ENCODE measurements at regions not wholly inside any gene's neighbourhood (a gene's known extent, or its start where the extent isn't known, plus 50 kb on each side); places are given as distances from the start of the nearest gene placed in this dataset.

DNA sequence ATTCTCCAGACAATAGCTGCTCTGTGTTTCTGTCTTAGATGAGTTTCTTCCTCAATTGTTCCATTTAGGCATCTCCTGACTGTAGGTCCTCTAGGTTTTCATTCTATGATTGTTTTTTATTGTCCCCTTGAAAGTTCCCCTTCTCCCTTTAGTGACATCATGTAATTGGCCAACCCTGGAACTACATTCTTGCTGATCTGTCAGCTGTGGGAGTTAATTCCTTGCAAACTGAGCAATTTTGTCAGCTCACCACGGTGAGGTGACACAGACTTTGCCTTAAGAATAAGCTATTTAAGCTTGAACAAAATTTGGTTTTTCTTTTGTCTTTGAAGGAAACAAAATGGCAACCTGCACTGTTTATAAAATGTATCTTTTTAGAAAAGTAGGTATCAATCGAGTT lies 95.9 kb downstream of the TXNL1 start (continued):
- TF ChIP-seq, protein P1, sequence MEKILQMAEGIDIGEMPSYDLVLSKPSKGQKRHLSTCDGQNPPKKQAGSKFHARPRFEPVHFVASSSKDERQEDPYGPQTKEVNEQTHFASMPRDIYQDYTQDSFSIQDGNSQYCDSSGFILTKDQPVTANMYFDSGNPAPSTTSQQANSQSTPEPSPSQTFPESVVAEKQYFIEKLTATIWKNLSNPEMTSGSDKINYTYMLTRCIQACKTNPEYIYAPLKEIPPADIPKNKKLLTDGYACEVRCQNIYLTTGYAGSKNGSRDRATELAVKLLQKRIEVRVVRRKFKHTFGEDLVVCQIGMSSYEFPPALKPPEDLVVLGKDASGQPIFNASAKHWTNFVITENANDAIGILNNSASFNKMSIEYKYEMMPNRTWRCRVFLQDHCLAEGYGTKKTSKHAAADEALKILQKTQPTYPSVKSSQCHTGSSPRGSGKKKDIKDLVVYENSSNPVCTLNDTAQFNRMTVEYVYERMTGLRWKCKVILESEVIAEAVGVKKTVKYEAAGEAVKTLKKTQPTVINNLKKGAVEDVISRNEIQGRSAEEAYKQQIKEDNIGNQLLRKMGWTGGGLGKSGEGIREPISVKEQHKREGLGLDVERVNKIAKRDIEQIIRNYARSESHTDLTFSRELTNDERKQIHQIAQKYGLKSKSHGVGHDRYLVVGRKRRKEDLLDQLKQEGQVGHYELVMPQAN (IDR thresholded peaks at IDR 0.05; ENCODE audit: borderline replicate concordance), result no peak
- no peak for TF ChIP-seq ARID2 (IDR thresholded peaks at IDR 0.05)
- TF ChIP-seq, protein P2, sequence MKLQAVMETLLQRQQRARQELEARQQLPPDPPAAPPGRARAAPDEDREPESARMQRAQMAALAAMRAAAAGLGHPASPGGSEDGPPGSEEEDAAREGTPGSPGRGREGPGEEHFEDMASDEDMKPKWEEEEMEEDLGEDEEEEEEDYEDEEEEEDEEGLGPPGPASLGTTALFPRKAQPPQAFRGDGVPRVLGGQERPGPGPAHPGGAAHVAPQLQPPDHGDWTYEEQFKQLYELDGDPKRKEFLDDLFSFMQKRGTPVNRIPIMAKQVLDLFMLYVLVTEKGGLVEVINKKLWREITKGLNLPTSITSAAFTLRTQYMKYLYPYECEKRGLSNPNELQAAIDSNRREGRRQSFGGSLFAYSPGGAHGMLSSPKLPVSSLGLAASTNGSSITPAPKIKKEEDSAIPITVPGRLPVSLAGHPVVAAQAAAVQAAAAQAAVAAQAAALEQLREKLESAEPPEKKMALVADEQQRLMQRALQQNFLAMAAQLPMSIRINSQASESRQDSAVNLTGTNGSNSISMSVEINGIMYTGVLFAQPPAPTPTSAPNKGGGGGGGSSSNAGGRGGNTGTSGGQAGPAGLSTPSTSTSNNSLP (IDR thresholded peaks at IDR 0.05; ENCODE audit: borderline replicate concordance, low read depth, low read length), result no peak
- TF ChIP-seq NBN (IDR thresholded peaks at IDR 0.05; ENCODE audit: low read depth), result no peak
- no peak for TF ChIP-seq ZBTB8A (IDR thresholded peaks at IDR 0.05; ENCODE audit: partially characterized antibody)

DNA sequence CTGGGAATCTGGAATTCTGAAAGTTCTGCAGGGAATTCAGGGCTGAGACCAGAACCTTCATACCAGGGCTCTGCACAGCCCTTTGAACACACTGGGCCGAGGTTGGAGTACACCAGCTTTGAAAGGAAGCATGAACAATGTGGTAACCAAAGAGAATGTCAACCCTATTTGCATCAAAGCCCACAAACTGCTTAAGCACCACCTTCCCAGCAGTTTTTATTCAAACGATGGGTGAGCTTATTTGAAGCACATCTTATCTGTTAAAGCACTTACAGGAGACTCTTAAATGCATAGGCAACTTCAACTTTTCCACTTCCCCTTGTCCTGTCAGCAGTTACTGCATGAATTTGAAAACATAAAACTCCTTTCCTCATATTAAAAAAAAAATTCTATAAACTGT lies 96.6 kb downstream of the TXNL1 start:
- H3K27ac ChIP-seq (ENCODE audit: extremely low read depth, low read depth, low read length), result no peak overlapping the region
- CTCF ChIA-PET (ENCODE audit: low intra/inter-chr PET ratio), result no interaction called here
- no peak overlapping the region for H3K9ac ChIP-seq (ENCODE audit: insufficient read depth in 1 of 2, low read depth in 2 of 2, low read length in 2 of 2)
- H3K4me1 ChIP-seq (replicated peaks in 1 of 2; ENCODE audit: control insufficient read depth in 2 of 2, insufficient read depth in 2 of 2, low read length in 2 of 2), result no peaks in the 10 kb centered on the region
- H3K79me2 ChIP-seq (ENCODE audit: control insufficient read depth, insufficient read depth, low read length), result no peaks in the 10 kb centered on the region
- intact Hi-C loops (cut with micrococcal nuclease), result no loop called here
- H3K9me1 ChIP-seq (ENCODE audit: control insufficient read depth, insufficient read depth, low read length), result no peaks in the 10 kb centered on the region
- H4K20me1 ChIP-seq (replicated peaks; ENCODE audit: control insufficient read depth, insufficient read depth, low read length), result no peaks in the 10 kb centered on the region
- no peaks in the 10 kb centered on the region for H3K9me3 ChIP-seq (replicated peaks; ENCODE audit: control insufficient read depth, insufficient read depth, low read depth, low read length)
- ATAC-seq, result no peak
- no peaks in the 10 kb centered on the region for H3K27me3 ChIP-seq (ENCODE audit: control insufficient read depth in 2 of 2, insufficient read depth in 2 of 2, low read length in 2 of 2)
- H3K4me3 ChIP-seq, result no peak overlapping the region
- no peaks in the 10 kb centered on the region for H3K36me3 ChIP-seq (ENCODE audit: control insufficient read depth, insufficient read depth, low read length)
- no peak for DNase-seq (ENCODE audit: extremely low read depth in 1 of 4, low spot score in 3 of 4)
- in situ Hi-C loops (cut with MboI), result no loop called here
- FAIRE-seq, result no peak
- BruUV-seq (replicated peaks), result no TSS peak
- POLR2A ChIA-PET, result no interaction called here
- TF ChIP-seq ATF1 (CRISPR knock-in tag; IDR thresholded peaks at IDR 0.05) (no peak), ATF1 (tag; IDR thresholded peaks at IDR 0.05) (no peak), ZNF174 (CRISPR knock-in tag; IDR thresholded peaks at IDR 0.05) (no peak), IRF2 (CRISPR knock-in tag; IDR thresholded peaks at IDR 0.05) (no peak), TRIM28 (IDR thresholded peaks at IDR 0.05) (no peak)
- TF ChIP-seq, protein P3, sequence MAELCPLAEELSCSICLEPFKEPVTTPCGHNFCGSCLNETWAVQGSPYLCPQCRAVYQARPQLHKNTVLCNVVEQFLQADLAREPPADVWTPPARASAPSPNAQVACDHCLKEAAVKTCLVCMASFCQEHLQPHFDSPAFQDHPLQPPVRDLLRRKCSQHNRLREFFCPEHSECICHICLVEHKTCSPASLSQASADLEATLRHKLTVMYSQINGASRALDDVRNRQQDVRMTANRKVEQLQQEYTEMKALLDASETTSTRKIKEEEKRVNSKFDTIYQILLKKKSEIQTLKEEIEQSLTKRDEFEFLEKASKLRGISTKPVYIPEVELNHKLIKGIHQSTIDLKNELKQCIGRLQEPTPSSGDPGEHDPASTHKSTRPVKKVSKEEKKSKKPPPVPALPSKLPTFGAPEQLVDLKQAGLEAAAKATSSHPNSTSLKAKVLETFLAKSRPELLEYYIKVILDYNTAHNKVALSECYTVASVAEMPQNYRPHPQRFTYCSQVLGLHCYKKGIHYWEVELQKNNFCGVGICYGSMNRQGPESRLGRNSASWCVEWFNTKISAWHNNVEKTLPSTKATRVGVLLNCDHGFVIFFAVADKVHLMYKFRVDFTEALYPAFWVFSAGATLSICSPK (IDR thresholded peaks at IDR 0.05; ENCODE audit: borderline replicate concordance), result no peak
- no peak overlapping the region for H3K4me2 ChIP-seq (ENCODE audit: insufficient read depth, low read length)
- WGBS (ENCODE audit: insufficient coverage, low coverage, missing lambda C conversion rate), result 0% methylated on average over 2 of the region's 2 CpGs
- no peak overlapping the region for H2AFZ ChIP-seq (ENCODE audit: low read depth, low read length)
